ENCODE measurements at regions not wholly inside any gene's neighbourhood (a gene's known extent, or its start where the extent isn't known, plus 50 kb on each side); places are given as distances from the start of the nearest gene placed in this dataset.

- TF ChIP-seq CTCF (IDR thresholded peaks at IDR 0.05): no peak
Observed at GRCh38 chr5:174301848-174302625, 256.5 kb downstream of the NSG2 start.

GRCh38 chr5:174303035-174303434 lies 257.5 kb downstream of the NSG2 start:
- TF ChIP-seq CTCF (IDR thresholded peaks at IDR 0.05): no peak

- TF ChIP-seq CTCF (IDR thresholded peaks at IDR 0.05): no peak
Observed at GRCh38 chr5:174303437-174304045, 258.0 kb downstream of the NSG2 start.

- TF ChIP-seq CTCF (IDR thresholded peaks at IDR 0.05): no peak
Observed at GRCh38 chr5:174305241-174305681, 259.8 kb downstream of the NSG2 start.

GRCh38 chr5:174306345-174307030 lies 261.0 kb downstream of the NSG2 start:
- TF ChIP-seq CTCF (IDR thresholded peaks at IDR 0.05): no peak

- TF ChIP-seq CTCF (IDR thresholded peaks at IDR 0.05): no peak
Observed at GRCh38 chr5:174307031-174307408, 261.5 kb downstream of the NSG2 start.

- no peak for TF ChIP-seq CTCF (IDR thresholded peaks at IDR 0.05)
Observed at GRCh38 chr5:174307656-174308271, 262.3 kb downstream of the NSG2 start.

Data from LNCAP (cell line).